ENCODE measurements at regions not wholly inside any gene's neighbourhood (a gene's known extent, or its start where the extent isn't known, plus 50 kb on each side); places are given as distances from the start of the nearest gene placed in this dataset.

- no peaks in the 10 kb centered on the region for H3K36me3 ChIP-seq (ENCODE audit: control insufficient read depth, low read length)
- H3K4me1 ChIP-seq (ENCODE audit: control insufficient read depth, low read length): no peaks in the 10 kb centered on the region
- no peak overlapping the region for H3K27ac ChIP-seq (ENCODE audit: low read depth, low read length)
- no peaks in the 10 kb centered on the region for H4K20me1 ChIP-seq (ENCODE audit: control insufficient read depth, insufficient read depth, low read depth, low read length)
- no peaks in the 10 kb centered on the region for H3K9me3 ChIP-seq (ENCODE audit: control insufficient read depth, insufficient read depth, low read length)
- H3F3A ChIP-seq (ENCODE audit: control insufficient read depth, insufficient read depth): no peaks in the 10 kb centered on the region
- no peaks in the 10 kb centered on the region for H3K9me2 ChIP-seq (replicated peaks; ENCODE audit: control insufficient read depth, low read length)
- no peaks in the 10 kb centered on the region for H3K79me2 ChIP-seq (ENCODE audit: control insufficient read depth, low read length)
- no peak overlapping the region for H3K4me2 ChIP-seq (ENCODE audit: low read length)
- H3K27me3 ChIP-seq (ENCODE audit: control insufficient read depth, low read length): no peaks in the 10 kb centered on the region
- TF ChIP-seq EZH2phosphoT487 (IDR thresholded peaks at IDR 0.05; ENCODE audit: borderline replicate concordance, low read length) (no peak), CTCF (IDR thresholded peaks at IDR 0.05; ENCODE audit: low read depth, low read length, poor library complexity, severe bottlenecking) (no peak)
- no peak overlapping the region for H3K4me3 ChIP-seq (ENCODE audit: low read length)
Observed at GRCh38 chr22:47388331-47388730, 625.9 kb downstream of the TBC1D22A start.

- Histone ChIP-seq H3K27me3 (ENCODE audit: control insufficient read depth, low read length) (no peaks in the 10 kb centered on the region), H3K4me2 (ENCODE audit: low read length) (no peak overlapping the region), H3K4me1 (ENCODE audit: control insufficient read depth, low read length) (no peaks in the 10 kb centered on the region), H3K9me2 (replicated peaks; ENCODE audit: control insufficient read depth, low read length) (no peaks in the 10 kb centered on the region), H3K79me2 (ENCODE audit: control insufficient read depth, low read length) (no peaks in the 10 kb centered on the region), H3K9me3 (ENCODE audit: control insufficient read depth, insufficient read depth, low read length) (no peaks in the 10 kb centered on the region), H3K27ac (ENCODE audit: low read depth, low read length) (no peak overlapping the region), H3F3A (ENCODE audit: control insufficient read depth, insufficient read depth) (no peaks in the 10 kb centered on the region), H3K36me3 (ENCODE audit: control insufficient read depth, low read length) (no peaks in the 10 kb centered on the region), H3K4me3 (ENCODE audit: low read length) (no peak overlapping the region), H4K20me1 (ENCODE audit: control insufficient read depth, insufficient read depth, low read depth, low read length) (no peaks in the 10 kb centered on the region)
- TF ChIP-seq CTCF (IDR thresholded peaks at IDR 0.05; ENCODE audit: low read depth, low read length, poor library complexity, severe bottlenecking): no peak
- TF ChIP-seq EZH2phosphoT487 (IDR thresholded peaks at IDR 0.05; ENCODE audit: borderline replicate concordance, low read length): no peak
Observed at GRCh38 chr22:47386812-47387510, 624.5 kb downstream of the TBC1D22A start.

- Histone ChIP-seq H3K4me2 (ENCODE audit: low read length) (no peak overlapping the region), H3K27me3 (ENCODE audit: control insufficient read depth, low read length) (no peaks in the 10 kb centered on the region), H4K20me1 (ENCODE audit: control insufficient read depth, insufficient read depth, low read depth, low read length) (no peaks in the 10 kb centered on the region), H3K36me3 (ENCODE audit: control insufficient read depth, low read length) (no peaks in the 10 kb centered on the region), H3K9me3 (ENCODE audit: control insufficient read depth, insufficient read depth, low read length) (no peaks in the 10 kb centered on the region), H3K27ac (ENCODE audit: low read depth, low read length) (no peak overlapping the region), H3K4me1 (ENCODE audit: control insufficient read depth, low read length) (no peaks in the 10 kb centered on the region), H3K79me2 (ENCODE audit: control insufficient read depth, low read length) (no peaks in the 10 kb centered on the region), H3K4me3 (ENCODE audit: low read length) (no peak overlapping the region), H3F3A (ENCODE audit: control insufficient read depth, insufficient read depth) (no peaks in the 10 kb centered on the region), H3K9me2 (replicated peaks; ENCODE audit: control insufficient read depth, low read length) (no peaks in the 10 kb centered on the region)
- TF ChIP-seq EZH2phosphoT487 (IDR thresholded peaks at IDR 0.05; ENCODE audit: borderline replicate concordance, low read length) (no peak), CTCF (IDR thresholded peaks at IDR 0.05; ENCODE audit: low read depth, low read length, poor library complexity, severe bottlenecking) (no peak)
Observed at GRCh38 chr22:47384977-47385376, 622.5 kb downstream of the TBC1D22A start.
